ENCODE measurements at regions not wholly inside any gene's neighbourhood (a gene's known extent, or its start where the extent isn't known, plus 50 kb on each side); places are given as distances from the start of the nearest gene placed in this dataset.
"Not testable (repeated sequence)": the region's sequence is repeated elsewhere in the genome, so short reads cannot be mapped to it uniquely, and the experiment has no call there.

DNA sequence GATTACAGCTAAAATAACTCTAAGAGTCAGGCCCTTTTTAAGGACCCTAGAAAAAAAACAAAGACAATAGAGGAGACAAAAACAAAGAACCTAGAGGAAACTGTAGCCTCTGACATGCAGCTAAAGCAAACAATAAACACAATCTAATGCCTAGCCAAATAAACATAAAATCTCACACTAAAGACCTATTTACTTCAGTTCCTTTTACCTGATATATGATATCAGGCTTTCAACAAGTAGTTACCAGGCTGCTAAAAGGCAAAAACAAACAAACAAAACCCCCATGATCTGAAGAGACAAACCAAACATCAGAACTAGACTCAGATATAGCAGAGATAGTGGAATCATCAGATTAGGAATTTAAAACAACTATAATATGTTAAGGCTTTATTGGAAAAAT lies 226.5 kb upstream of the POU5F2 start:
- TF ChIP-seq, protein P1, sequence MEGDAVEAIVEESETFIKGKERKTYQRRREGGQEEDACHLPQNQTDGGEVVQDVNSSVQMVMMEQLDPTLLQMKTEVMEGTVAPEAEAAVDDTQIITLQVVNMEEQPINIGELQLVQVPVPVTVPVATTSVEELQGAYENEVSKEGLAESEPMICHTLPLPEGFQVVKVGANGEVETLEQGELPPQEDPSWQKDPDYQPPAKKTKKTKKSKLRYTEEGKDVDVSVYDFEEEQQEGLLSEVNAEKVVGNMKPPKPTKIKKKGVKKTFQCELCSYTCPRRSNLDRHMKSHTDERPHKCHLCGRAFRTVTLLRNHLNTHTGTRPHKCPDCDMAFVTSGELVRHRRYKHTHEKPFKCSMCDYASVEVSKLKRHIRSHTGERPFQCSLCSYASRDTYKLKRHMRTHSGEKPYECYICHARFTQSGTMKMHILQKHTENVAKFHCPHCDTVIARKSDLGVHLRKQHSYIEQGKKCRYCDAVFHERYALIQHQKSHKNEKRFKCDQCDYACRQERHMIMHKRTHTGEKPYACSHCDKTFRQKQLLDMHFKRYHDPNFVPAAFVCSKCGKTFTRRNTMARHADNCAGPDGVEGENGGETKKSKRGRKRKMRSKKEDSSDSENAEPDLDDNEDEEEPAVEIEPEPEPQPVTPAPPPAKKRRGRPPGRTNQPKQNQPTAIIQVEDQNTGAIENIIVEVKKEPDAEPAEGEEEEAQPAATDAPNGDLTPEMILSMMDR (IDR thresholded peaks at IDR 0.05) = no peak
- Histone ChIP-seq H3K27ac (no peak overlapping the region), H3K4me3 (no peak overlapping the region)
- DNase-seq (ENCODE audit: low spot score) = no peak

GRCh38 chr5:93964421-93964820 lies 223.0 kb upstream of the POU5F2 start:
- TF ChIP-seq, protein P1 (IDR thresholded peaks at IDR 0.05) = no peak
- no peak overlapping the region for H3K4me3 ChIP-seq
- no peak for DNase-seq (ENCODE audit: low spot score)
- no peak overlapping the region for H3K27ac ChIP-seq

DNA sequence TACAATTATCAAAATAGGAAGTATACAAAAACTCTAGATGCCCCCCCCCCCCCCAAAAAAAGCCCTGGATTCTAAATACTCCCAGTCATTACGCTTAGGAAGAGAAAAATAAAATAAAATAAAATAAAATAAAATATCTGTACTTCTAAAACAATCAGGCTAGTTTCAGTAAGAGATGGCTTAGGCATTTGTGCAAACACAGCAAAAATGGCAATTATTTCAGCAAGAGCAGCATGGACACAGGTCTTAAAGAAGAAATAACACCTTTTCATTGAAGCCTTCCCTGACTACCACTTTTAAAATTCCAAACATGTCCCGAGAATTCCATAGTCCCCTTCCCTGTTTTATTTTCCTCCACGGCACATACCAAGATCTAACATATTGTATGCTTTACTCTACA lies 218.6 kb upstream of the POU5F2 start:
- Histone ChIP-seq H3K27ac (no peak overlapping the region), H3K4me3 (no peak overlapping the region)
- TF ChIP-seq, protein P1 (IDR thresholded peaks at IDR 0.05) = no peak
- no peak for DNase-seq (ENCODE audit: low spot score)

- TF ChIP-seq, protein P1 (IDR thresholded peaks at IDR 0.05) = no peak
- Histone ChIP-seq H3K4me3 (no peak overlapping the region), H3K27ac (no peak overlapping the region)
- DNase-seq (ENCODE audit: low spot score) = no peak
These were observed 214.6 kb upstream of the POU5F2 start for GRCh38 chr5:93956006-93956405.

DNA sequence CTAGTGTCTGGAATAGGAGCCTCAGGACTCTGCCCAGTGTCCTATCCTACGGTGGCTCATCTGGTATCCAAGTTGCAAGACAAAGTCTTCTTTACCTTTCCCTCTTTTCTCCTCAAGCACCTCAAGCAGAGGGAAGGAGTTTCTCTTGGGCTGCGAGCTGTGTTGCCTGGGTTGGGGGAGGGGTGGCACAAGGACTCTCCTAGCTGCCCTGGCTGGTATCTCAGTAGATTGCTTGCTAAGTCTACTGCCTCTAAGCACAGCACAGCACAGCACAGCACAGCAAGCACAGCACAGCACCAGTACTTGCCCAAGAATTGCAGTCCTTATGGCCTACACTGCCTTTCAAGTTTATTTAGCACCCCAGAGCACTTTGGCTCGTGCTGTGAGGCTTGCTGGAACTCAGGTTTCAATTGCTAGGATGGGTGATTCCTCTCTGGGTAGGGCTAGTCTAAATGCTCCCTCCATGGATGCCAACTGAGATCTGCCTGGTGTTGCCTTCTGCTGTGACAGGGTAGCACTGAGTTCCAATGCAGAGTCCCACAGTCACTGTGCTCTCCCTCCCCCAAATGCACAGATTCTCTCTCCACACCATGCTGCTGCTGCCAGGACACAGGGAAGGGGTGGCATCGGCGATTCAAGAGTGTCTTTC lies 213.1 kb upstream of the POU5F2 start:
- DNase-seq (ENCODE audit: low spot score) = no peak
- Histone ChIP-seq H3K4me3 (no peak overlapping the region), H3K27ac (no peak overlapping the region)
- TF ChIP-seq, protein P1 (IDR thresholded peaks at IDR 0.05) = no peak

DNA sequence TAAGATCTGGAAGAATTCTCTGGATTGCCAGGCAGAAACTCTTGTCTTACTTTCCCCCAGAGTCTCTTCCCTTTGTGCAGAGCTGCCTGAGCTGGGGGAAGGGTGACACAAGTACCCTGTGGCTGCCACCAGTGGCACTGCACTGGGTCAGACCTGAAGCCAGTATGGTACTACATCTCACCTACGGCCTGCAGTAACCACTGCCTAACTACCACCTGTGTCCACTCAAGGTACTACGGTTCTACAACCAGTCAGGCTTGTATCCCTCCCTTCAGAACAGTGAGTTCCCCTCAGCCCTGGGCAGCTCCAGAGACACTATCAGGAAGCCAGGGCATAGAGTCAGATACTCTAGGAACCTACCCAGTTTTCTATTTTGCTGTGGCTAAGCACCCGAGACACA lies 212.0 kb upstream of the POU5F2 start:
- DNase-seq (ENCODE audit: low spot score) = no peak
- H3K27ac ChIP-seq = no peak overlapping the region
- H3K4me3 ChIP-seq = no peak overlapping the region
- TF ChIP-seq, protein P1 (IDR thresholded peaks at IDR 0.05) = no peak

DNA sequence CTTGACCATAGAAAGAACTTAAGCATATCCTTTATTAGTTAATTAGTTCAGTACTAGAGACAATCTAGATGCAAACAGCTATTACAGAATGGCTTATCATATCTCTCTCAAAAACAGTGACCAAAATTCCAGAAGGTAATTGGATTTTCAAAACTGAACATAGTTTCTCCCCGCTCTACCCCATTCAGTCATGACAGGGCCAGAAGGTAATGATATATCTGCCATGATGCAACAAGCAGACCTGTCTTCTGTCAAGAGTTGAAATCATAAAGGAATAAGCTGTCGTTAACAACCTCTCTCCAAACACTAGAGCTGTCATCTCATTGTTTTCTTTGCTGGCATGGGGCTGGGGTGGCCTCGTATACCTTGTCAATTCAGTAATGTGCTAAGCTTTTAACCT lies 200.5 kb upstream of the POU5F2 start:
- H3K27ac ChIP-seq = no peak overlapping the region
- TF ChIP-seq, protein P1 (IDR thresholded peaks at IDR 0.05) = no peak
- no peak overlapping the region for H3K4me3 ChIP-seq
- DNase-seq (ENCODE audit: low spot score) = no peak

- H3K4me3 ChIP-seq; DNase-seq (ENCODE audit: low spot score); H3K27ac ChIP-seq: not testable (repeated sequence)
These were observed 191.9 kb upstream of the POU5F2 start for GRCh38 chr5:93933269-93933668.
